ENCODE measurements at regions not wholly inside any gene's neighbourhood (a gene's known extent, or its start where the extent isn't known, plus 50 kb on each side); places are given as distances from the start of the nearest gene placed in this dataset.
A peak's percentile ranks its signal among the peaks of the same experiment; 100 is the strongest.

- H3F3A ChIP-seq (ENCODE audit: control insufficient read depth, insufficient read depth): no peaks in the 10 kb centered on the region
These were observed 455.0 kb downstream of the STIM2 start for GRCh38 chr4:27315625-27316024.

GRCh38 chr4:27316176-27316575, 455.5 kb downstream of the STIM2 start:
- TF ChIP-seq EZH2phosphoT487 (IDR thresholded peaks at IDR 0.05; ENCODE audit: borderline replicate concordance, low read length): no peak
- Histone ChIP-seq H3K36me3 (ENCODE audit: control insufficient read depth, low read length) (no peaks in the 10 kb centered on the region), H3K9me2 (replicated peaks; ENCODE audit: control insufficient read depth, low read length) (no peaks in the 10 kb centered on the region), H3K4me3 (ENCODE audit: low read length) (no peak overlapping the region), H3F3A (ENCODE audit: control insufficient read depth, insufficient read depth) (no peaks in the 10 kb centered on the region), H3K79me2 (ENCODE audit: control insufficient read depth, low read length) (no peaks in the 10 kb centered on the region), H3K27me3 (ENCODE audit: control insufficient read depth, low read length) (no peaks in the 10 kb centered on the region), H3K4me1 (ENCODE audit: control insufficient read depth, low read length) (no peaks in the 10 kb centered on the region), H3K4me2 (ENCODE audit: low read length) (no peak overlapping the region), H3K27ac (ENCODE audit: low read depth, low read length) (no peak overlapping the region), H3K9me3 (ENCODE audit: control insufficient read depth, insufficient read depth, low read length) (no peaks in the 10 kb centered on the region), H4K20me1 (ENCODE audit: control insufficient read depth, insufficient read depth, low read depth, low read length) (no peaks in the 10 kb centered on the region)

More at GRCh38 chr4:27315625-27316024, 455.0 kb downstream of the STIM2 start:
- no peaks in the 10 kb centered on the region for H3K36me3 ChIP-seq (ENCODE audit: control insufficient read depth, low read length)
- no peak overlapping the region for H3K4me3 ChIP-seq (ENCODE audit: low read length)
- no peaks in the 10 kb centered on the region for H4K20me1 ChIP-seq (ENCODE audit: control insufficient read depth, insufficient read depth, low read depth, low read length)
- no peak overlapping the region for H3K4me2 ChIP-seq (ENCODE audit: low read length)
- H3K27me3 ChIP-seq (ENCODE audit: control insufficient read depth, low read length): no peaks in the 10 kb centered on the region
- no peaks in the 10 kb centered on the region for H3K9me2 ChIP-seq (replicated peaks; ENCODE audit: control insufficient read depth, low read length)
- H3K4me1 ChIP-seq (ENCODE audit: control insufficient read depth, low read length): no peaks in the 10 kb centered on the region
- no peaks in the 10 kb centered on the region for H3K79me2 ChIP-seq (ENCODE audit: control insufficient read depth, low read length)
- TF ChIP-seq EZH2phosphoT487 (IDR thresholded peaks at IDR 0.05; ENCODE audit: borderline replicate concordance, low read length): no peak
- no peak for TF ChIP-seq CTCF (IDR thresholded peaks at IDR 0.05; ENCODE audit: low read depth, low read length, poor library complexity, severe bottlenecking)
- no peaks in the 10 kb centered on the region for H3K9me3 ChIP-seq (ENCODE audit: control insufficient read depth, insufficient read depth, low read length)
- no peak overlapping the region for H3K27ac ChIP-seq (ENCODE audit: low read depth, low read length)

- no peaks in the 10 kb centered on the region for H3K36me3 ChIP-seq (ENCODE audit: control insufficient read depth, low read length)
- no peaks in the 10 kb centered on the region for H3K27me3 ChIP-seq (ENCODE audit: control insufficient read depth, low read length)
- H3K4me1 ChIP-seq (ENCODE audit: control insufficient read depth, low read length): no peaks in the 10 kb centered on the region
- no peak overlapping the region for H3K27ac ChIP-seq (ENCODE audit: low read depth, low read length)
- H3K79me2 ChIP-seq (ENCODE audit: control insufficient read depth, low read length): no peaks in the 10 kb centered on the region
- no peaks in the 10 kb centered on the region for H3K9me3 ChIP-seq (ENCODE audit: control insufficient read depth, insufficient read depth, low read length)
- H4K20me1 ChIP-seq (ENCODE audit: control insufficient read depth, insufficient read depth, low read depth, low read length): no peaks in the 10 kb centered on the region
- no peaks in the 10 kb centered on the region for H3F3A ChIP-seq (ENCODE audit: control insufficient read depth, insufficient read depth)
- H3K4me3 ChIP-seq (ENCODE audit: low read length): no peak overlapping the region
- TF ChIP-seq EZH2phosphoT487 (IDR thresholded peaks at IDR 0.05; ENCODE audit: borderline replicate concordance, low read length): no peak
- peak; percentile 59 for TF ChIP-seq CTCF (IDR thresholded peaks at IDR 0.05; ENCODE audit: low read depth, low read length, poor library complexity, severe bottlenecking)
- no peak overlapping the region for H3K4me2 ChIP-seq (ENCODE audit: low read length)
- H3K9me2 ChIP-seq (replicated peaks; ENCODE audit: control insufficient read depth, low read length): no peaks in the 10 kb centered on the region
These were observed 458.1 kb downstream of the STIM2 start for GRCh38 chr4:27318740-27319139.

GRCh38 chr4:27326991-27327390, 466.4 kb downstream of the STIM2 start:
- Histone ChIP-seq H3K36me3 (ENCODE audit: control insufficient read depth, low read length) (no peaks in the 10 kb centered on the region), H3K79me2 (ENCODE audit: control insufficient read depth, low read length) (no peaks in the 10 kb centered on the region), H3K27me3 (ENCODE audit: control insufficient read depth, low read length) (no peaks in the 10 kb centered on the region), H3K4me2 (ENCODE audit: low read length) (no peak overlapping the region), H3F3A (ENCODE audit: control insufficient read depth, insufficient read depth) (no peaks in the 10 kb centered on the region), H4K20me1 (ENCODE audit: control insufficient read depth, insufficient read depth, low read depth, low read length) (no peaks in the 10 kb centered on the region), H3K4me3 (ENCODE audit: low read length) (no peak overlapping the region), H3K9me3 (ENCODE audit: control insufficient read depth, insufficient read depth, low read length) (no peaks in the 10 kb centered on the region), H3K9me2 (replicated peaks; ENCODE audit: control insufficient read depth, low read length) (no peaks in the 10 kb centered on the region), H3K27ac (ENCODE audit: low read depth, low read length) (no peak overlapping the region), H3K4me1 (ENCODE audit: control insufficient read depth, low read length) (no peaks in the 10 kb centered on the region)
- TF ChIP-seq CTCF (IDR thresholded peaks at IDR 0.05; ENCODE audit: low read depth, low read length, poor library complexity, severe bottlenecking): no peak
- TF ChIP-seq EZH2phosphoT487 (IDR thresholded peaks at IDR 0.05; ENCODE audit: borderline replicate concordance, low read length): no peak

All from DOHH2 (cell line).